GM18951 (cell line): ENCODE measurements at regions not wholly inside any gene's neighbourhood (a gene's known extent, or its start where the extent isn't known, plus 50 kb on each side); places are given as distances from the start of the nearest gene placed in this dataset.
"Not testable (repeated sequence)": the region's sequence is repeated elsewhere in the genome, so short reads cannot be mapped to it uniquely, and the experiment has no call there.

Experiments used
- POLR2A ChIP-seq: IDR thresholded peaks from 4 replicates; pipeline ENCODE4 v1.6.1; 2011; ENCODE audit warnings: mild to moderate bottlenecking; ENCODE audit not compliant: insufficient read length, insufficient read depth; ENCODE audit errors: extremely low read depth
- in situ Hi-C: fragments of 300-500 bp; cut with MboI; formaldehyde crosslinking; loops from one replicate; pipeline ENCODE4 v1.12.0; 2022; ENCODE audit warnings: low sequenced_read_pairs, mixed read lengths, inconsistent platforms; ENCODE audit not compliant: unreplicated experiment

GRCh38 chr2:187610450-187610849 lies 56.2 kb upstream of the TFPI start:
- in situ Hi-C loops: not testable (repeated sequence)

GRCh38 chr2:187612857-187613256 lies 58.6 kb upstream of the TFPI start:
- in situ Hi-C loops: no loop called here
- TF ChIP-seq POLR2A: no peak

GRCh38 chr2:187614756-187615155 lies 60.5 kb upstream of the TFPI start:
- no peak for TF ChIP-seq POLR2A
- in situ Hi-C loops: no loop called here

GRCh38 chr2:187615364-187615763 lies 61.1 kb upstream of the TFPI start:
- TF ChIP-seq POLR2A: no peak
- in situ Hi-C loops: no loop called here

GRCh38 chr2:187615902-187616301 lies 61.7 kb upstream of the TFPI start:
- TF ChIP-seq POLR2A: no peak
- in situ Hi-C loops: no loop called here

- TF ChIP-seq POLR2A: no peak
- in situ Hi-C loops: no loop called here
Observed at GRCh38 chr2:187617120-187617519, 62.9 kb upstream of the TFPI start.

- TF ChIP-seq POLR2A: no peak
- in situ Hi-C loops: no loop called here
Observed at GRCh38 chr2:187617905-187618304, 63.7 kb upstream of the TFPI start.

- in situ Hi-C loops: no loop called here
- no peak for TF ChIP-seq POLR2A
Observed at GRCh38 chr2:187618813-187619212, 64.6 kb upstream of the TFPI start.

GRCh38 chr2:187627153-187627552 lies 72.9 kb upstream of the TFPI start:
- TF ChIP-seq POLR2A: no peak
- in situ Hi-C loops: no loop called here

- in situ Hi-C loops: not testable (repeated sequence)
Observed at GRCh38 chr2:187636731-187637391, 82.6 kb upstream of the TFPI start.

- in situ Hi-C loops: not testable (repeated sequence)
Observed at GRCh38 chr2:187637392-187637740, 83.1 kb upstream of the TFPI start.

- in situ Hi-C loops: not testable (repeated sequence)
Observed at GRCh38 chr2:187637771-187638170, 83.5 kb upstream of the TFPI start.

- no peak for TF ChIP-seq POLR2A
Observed at GRCh38 chr2:187638840-187639239, 84.6 kb upstream of the TFPI start.

GRCh38 chr2:187640926-187641510 lies 86.8 kb upstream of the TFPI start:
- TF ChIP-seq POLR2A: no peak
- in situ Hi-C loops: no loop called here

More at GRCh38 chr2:187638840-187639239, 84.6 kb upstream of the TFPI start:
- in situ Hi-C loops: no loop called here

- in situ Hi-C loops: no loop called here
- no peak for TF ChIP-seq POLR2A
Observed at GRCh38 chr2:187642498-187642897, 88.3 kb upstream of the TFPI start.
